OCI-LY7 (cell line): ENCODE measurements at regions not wholly inside any gene's neighbourhood (a gene's known extent, or its start where the extent isn't known, plus 50 kb on each side); places are given as distances from the start of the nearest gene placed in this dataset.

Experiments
- EZH2phosphoT487 ChIP-seq: fragments of 200-600 bp; sonication (generic); IDR thresholded peaks from 2 replicates; pipeline ENCODE4 v1.6.1; 2018; ENCODE audit warnings: low read depth, borderline replicate concordance, mild to moderate bottlenecking, mixed run types, antibody characterized with exemption, low read length, moderate library complexity, mixed read lengths
- TF ChIP-seq, protein P1 (sequence below): fragments of 200-600 bp; sonication (generic); conservative IDR thresholded peaks from 2 replicates; pipeline ENCODE4 v1.5.1; 2014; ENCODE audit warnings: mild to moderate bottlenecking, antibody characterized with exemption, low read length, moderate library complexity, mixed read lengths

DNA sequence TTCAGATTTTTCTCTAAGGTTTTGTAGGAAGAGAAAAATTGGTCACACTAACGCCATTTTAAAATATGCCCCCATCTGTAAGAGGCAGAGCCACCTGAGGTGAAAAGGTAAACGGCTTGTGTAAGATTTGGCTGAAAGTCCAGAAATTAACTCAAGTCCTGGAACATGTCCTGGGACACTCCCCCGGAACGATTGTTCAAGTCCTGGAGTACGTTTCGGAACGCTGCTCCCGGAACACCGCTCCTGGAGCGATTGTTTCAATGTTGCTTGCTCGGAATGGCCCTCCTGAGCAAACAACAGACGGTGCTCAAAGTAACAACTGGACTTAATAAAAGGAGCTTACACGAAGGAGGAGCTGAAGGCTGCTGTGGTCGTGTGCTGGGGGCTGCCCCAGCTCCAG lies 796.5 kb upstream of the SLIT2 start:
- TF ChIP-seq, protein P1, sequence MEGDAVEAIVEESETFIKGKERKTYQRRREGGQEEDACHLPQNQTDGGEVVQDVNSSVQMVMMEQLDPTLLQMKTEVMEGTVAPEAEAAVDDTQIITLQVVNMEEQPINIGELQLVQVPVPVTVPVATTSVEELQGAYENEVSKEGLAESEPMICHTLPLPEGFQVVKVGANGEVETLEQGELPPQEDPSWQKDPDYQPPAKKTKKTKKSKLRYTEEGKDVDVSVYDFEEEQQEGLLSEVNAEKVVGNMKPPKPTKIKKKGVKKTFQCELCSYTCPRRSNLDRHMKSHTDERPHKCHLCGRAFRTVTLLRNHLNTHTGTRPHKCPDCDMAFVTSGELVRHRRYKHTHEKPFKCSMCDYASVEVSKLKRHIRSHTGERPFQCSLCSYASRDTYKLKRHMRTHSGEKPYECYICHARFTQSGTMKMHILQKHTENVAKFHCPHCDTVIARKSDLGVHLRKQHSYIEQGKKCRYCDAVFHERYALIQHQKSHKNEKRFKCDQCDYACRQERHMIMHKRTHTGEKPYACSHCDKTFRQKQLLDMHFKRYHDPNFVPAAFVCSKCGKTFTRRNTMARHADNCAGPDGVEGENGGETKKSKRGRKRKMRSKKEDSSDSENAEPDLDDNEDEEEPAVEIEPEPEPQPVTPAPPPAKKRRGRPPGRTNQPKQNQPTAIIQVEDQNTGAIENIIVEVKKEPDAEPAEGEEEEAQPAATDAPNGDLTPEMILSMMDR: no peak
- TF ChIP-seq EZH2phosphoT487: no peak
